OCI-LY7 (cell line): ENCODE measurements at regions not wholly inside any gene's neighbourhood (a gene's known extent, or its start where the extent isn't known, plus 50 kb on each side); places are given as distances from the start of the nearest gene placed in this dataset.

Experiments used
- BruUV-seq: library from RNA; stranded (reverse); fragments of 400-500 nt; replicated peaks from 2 replicates; lab custom pipeline; 2021; lab: Mats Ljungman, UMichigan
- CTCF ChIA-PET: fragments of 300-600 bp; sonication (Branson Sonifier 250); formaldehyde crosslinking; loops from one replicate; lab custom pipeline; 2022; ENCODE audit warnings: antibody characterized with exemption; ENCODE audit not compliant: unreplicated experiment; lab: Charles Lee
- POLR2A ChIA-PET: fragments of 300-600 bp; sonication (Branson Sonifier 250); formaldehyde crosslinking; loops from one replicate; lab custom pipeline; 2022; ENCODE audit warnings: antibody characterized with exemption; lab: Charles Lee
- DNase-seq: peaks from one replicate; pipeline ENCODE4 v3.0.0-alpha.2; 2015; ENCODE audit warnings: low spot score
- H2AFZ ChIP-seq: fragments of 200-600 bp; sonication (generic), shearing (Covaris generic); 2 replicates; pipeline ENCODE4 v1.6.1; 2014; ENCODE audit warnings: mild to moderate bottlenecking, antibody characterized with exemption, low read length, moderate library complexity
- H3K27ac ChIP-seq: fragments of 200-600 bp; sonication (generic); 2 replicates; pipeline ENCODE4 v1.5.1; 2014; ENCODE audit warnings: mixed run types, low read depth, mild to moderate bottlenecking, moderate library complexity, low read length, inconsistent platforms; ENCODE audit not compliant: poor library complexity, severe bottlenecking
- H3K36me3 ChIP-seq: fragments of 200-600 bp; sonication (generic); 2 replicates; pipeline ENCODE4 v1.6.1; 2014; ENCODE audit warnings: mild to moderate bottlenecking, antibody characterized with exemption, low read length, moderate library complexity, mixed read lengths; ENCODE audit not compliant: insufficient read depth
- H3K4me1 ChIP-seq: fragments of 200-600 bp; sonication (generic); 2 replicates; pipeline ENCODE4 v1.5.1; 2014; ENCODE audit warnings: mild to moderate bottlenecking, low read length; ENCODE audit not compliant: insufficient read depth, poor library complexity, severe bottlenecking
- H3K4me2 ChIP-seq: fragments of 200-600 bp; sonication (generic); 2 replicates; pipeline ENCODE4 v1.6.1; 2014; ENCODE audit warnings: mild to moderate bottlenecking, low read length
- H3K4me3 ChIP-seq: fragments of 200-600 bp; sonication (generic); 2 replicates; pipeline ENCODE4 v1.5.1; 2014; ENCODE audit warnings: mild to moderate bottlenecking, low read depth, low read length; ENCODE audit not compliant: poor library complexity, severe bottlenecking
- H3K79me2 ChIP-seq: fragments of 200-600 bp; sonication (generic); 2 replicates; pipeline ENCODE4 v1.6.1; 2016; ENCODE audit warnings: low read depth, mild to moderate bottlenecking, low read length, moderate library complexity, mixed read lengths; ENCODE audit not compliant: insufficient read depth
- H3K9me2 ChIP-seq: fragments of 200-600 bp; sonication (generic); 2 replicates; pipeline ENCODE4 v1.6.1; 2016; ENCODE audit warnings: mild to moderate bottlenecking, low read length, mixed read lengths; ENCODE audit not compliant: insufficient read depth
- H3K9me3 ChIP-seq: fragments of 200-600 bp; sonication (generic); 2 replicates; pipeline ENCODE4 v1.6.1; 2014; ENCODE audit warnings: mild to moderate bottlenecking, mixed run types, low read length, mixed read lengths
- H4K20me1 ChIP-seq: fragments of 200-600 bp; sonication (generic); 2 replicates; pipeline ENCODE4 v1.6.1; 2014; ENCODE audit warnings: mild to moderate bottlenecking, antibody characterized with exemption, low read length, moderate library complexity, mixed read lengths; ENCODE audit not compliant: insufficient read depth
- EZH2phosphoT487 ChIP-seq: fragments of 200-600 bp; sonication (generic); IDR thresholded peaks from 2 replicates; pipeline ENCODE4 v1.6.1; 2018; ENCODE audit warnings: low read depth, borderline replicate concordance, mild to moderate bottlenecking, mixed run types, antibody characterized with exemption, low read length, moderate library complexity, mixed read lengths
- intact Hi-C: fragments of 100-400 bp; cut with micrococcal nuclease; formaldehyde crosslinking; loops from one replicate; pipeline ENCODE4 v1.10.0; 2022; ENCODE audit not compliant: unreplicated experiment
- TF ChIP-seq, protein P1 (sequence below): fragments of 200-600 bp; sonication (generic); conservative IDR thresholded peaks from 2 replicates; pipeline ENCODE4 v1.5.1; 2014; ENCODE audit warnings: mild to moderate bottlenecking, antibody characterized with exemption, low read length, moderate library complexity, mixed read lengths

DNA sequence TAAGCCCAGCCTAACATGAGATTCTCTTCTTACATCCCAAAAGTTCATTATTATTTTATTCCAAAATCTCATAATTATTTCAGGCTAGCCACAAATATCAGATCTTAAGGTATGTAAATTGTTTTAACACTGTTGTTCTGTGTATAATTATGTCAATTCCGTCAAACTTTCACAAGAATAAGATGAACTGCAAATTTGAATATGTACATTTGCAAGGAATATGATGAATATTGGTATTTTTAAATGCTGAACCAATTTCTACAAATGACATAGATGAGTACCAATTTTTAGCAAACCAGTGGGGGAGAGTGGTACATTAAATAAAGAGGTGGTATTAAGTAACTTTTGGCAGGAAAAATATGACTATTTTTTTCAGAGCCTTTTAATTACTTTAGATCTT, 282.3 kb upstream of the MAD2L1 start:
- no peaks in the 10 kb centered on the region for H4K20me1 ChIP-seq
- no TSS peak for BruUV-seq
- no peaks in the 10 kb centered on the region for H3K79me2 ChIP-seq
- TF ChIP-seq EZH2phosphoT487: no peak
- TF ChIP-seq, protein P1, sequence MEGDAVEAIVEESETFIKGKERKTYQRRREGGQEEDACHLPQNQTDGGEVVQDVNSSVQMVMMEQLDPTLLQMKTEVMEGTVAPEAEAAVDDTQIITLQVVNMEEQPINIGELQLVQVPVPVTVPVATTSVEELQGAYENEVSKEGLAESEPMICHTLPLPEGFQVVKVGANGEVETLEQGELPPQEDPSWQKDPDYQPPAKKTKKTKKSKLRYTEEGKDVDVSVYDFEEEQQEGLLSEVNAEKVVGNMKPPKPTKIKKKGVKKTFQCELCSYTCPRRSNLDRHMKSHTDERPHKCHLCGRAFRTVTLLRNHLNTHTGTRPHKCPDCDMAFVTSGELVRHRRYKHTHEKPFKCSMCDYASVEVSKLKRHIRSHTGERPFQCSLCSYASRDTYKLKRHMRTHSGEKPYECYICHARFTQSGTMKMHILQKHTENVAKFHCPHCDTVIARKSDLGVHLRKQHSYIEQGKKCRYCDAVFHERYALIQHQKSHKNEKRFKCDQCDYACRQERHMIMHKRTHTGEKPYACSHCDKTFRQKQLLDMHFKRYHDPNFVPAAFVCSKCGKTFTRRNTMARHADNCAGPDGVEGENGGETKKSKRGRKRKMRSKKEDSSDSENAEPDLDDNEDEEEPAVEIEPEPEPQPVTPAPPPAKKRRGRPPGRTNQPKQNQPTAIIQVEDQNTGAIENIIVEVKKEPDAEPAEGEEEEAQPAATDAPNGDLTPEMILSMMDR: no peak
- intact Hi-C loops: no loop called here
- no peak overlapping the region for H2AFZ ChIP-seq
- H3K4me3 ChIP-seq: no peak overlapping the region
- CTCF ChIA-PET: no interaction called here
- no peaks in the 10 kb centered on the region for H3K9me3 ChIP-seq
- POLR2A ChIA-PET: interaction anchor here (0.8 kb wide), 1 partner anchor 292 kb away, joined by 3 read pairs; no protein-coding TSS in a partner anchor
- H3K27ac ChIP-seq: no peak overlapping the region
- no peaks in the 10 kb centered on the region for H3K4me1 ChIP-seq
- H3K4me2 ChIP-seq: no peak overlapping the region
- H3K9me2 ChIP-seq: no peaks in the 10 kb centered on the region
- no peak for DNase-seq
- H3K36me3 ChIP-seq: no peaks in the 10 kb centered on the region

DNA sequence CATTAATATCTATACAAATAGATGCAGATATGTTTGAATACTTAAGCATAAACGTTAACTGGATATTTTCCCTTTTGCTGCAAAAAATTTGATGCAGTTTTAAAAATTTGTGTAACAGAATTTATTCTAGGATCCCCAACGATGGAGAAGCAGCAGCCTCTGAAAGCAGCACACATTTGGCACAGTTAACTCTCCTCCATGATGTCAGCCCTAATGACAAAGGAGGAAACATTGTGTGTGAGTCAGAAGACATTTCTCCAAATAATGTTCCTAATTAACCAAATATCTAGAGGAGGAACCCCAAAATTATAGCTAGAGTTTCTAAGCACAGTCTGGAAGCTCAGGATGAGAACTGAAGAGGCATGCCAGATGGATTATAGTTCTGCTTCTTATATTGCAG, 281.9 kb upstream of the MAD2L1 start:
- Histone ChIP-seq H3K9me2 (no peaks in the 10 kb centered on the region), H3K4me1 (no peaks in the 10 kb centered on the region), H3K79me2 (no peaks in the 10 kb centered on the region), H3K36me3 (no peaks in the 10 kb centered on the region), H3K4me3 (no peak overlapping the region), H4K20me1 (no peaks in the 10 kb centered on the region), H3K4me2 (no peak overlapping the region), H3K9me3 (no peaks in the 10 kb centered on the region), H3K27ac (no peak overlapping the region), H2AFZ (no peak overlapping the region)
- TF ChIP-seq, protein P1: no peak
- no peak for TF ChIP-seq EZH2phosphoT487
- ChIA-PET CTCF (no interaction called here), POLR2A (no interaction called here)
- BruUV-seq: no TSS peak
- no peak for DNase-seq
- intact Hi-C loops: no loop called here

DNA sequence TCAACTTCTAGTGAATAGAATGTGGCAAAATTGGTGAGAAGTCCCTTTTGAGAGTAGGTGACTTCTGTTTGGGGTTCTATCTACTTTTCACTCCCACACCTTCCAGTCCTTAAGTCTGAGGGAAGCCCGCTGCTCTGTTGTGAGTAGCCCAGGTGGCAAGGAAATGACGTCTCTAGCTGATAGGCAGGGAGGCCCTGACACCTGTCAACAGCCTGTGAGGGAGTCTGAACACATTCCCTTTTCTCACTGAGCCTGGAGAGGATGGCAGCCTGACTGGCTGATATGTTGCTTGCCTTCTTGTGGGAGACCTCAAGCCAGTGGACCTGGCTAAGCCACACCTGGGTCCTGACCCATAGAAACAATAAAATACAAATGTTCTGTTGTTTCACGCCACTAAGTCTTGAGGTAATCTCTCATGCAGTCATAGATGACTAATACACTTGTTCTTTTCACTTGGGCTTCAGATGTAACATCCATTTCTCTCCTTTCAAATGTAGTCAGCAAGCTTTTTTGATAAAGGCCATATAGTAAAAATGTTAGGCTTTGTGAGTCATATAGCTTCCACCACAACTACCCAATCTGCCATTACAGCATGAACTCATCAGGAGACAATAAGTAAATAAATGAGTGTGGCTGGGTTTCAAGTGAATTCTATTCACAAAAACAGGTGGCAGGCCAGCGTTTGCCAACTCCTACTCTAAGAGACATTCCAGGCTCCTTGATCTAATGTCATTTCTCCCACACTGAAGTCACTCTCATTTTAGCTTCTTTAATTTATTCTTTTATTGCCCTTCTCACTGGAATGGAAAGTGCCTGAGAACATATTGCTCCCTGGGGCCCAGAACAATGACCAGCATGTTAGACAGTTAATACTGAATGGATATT, 265.1 kb upstream of the MAD2L1 start:
- Histone ChIP-seq H3K79me2 (no peaks in the 10 kb centered on the region), H2AFZ (no peak overlapping the region), H3K9me3 (no peaks in the 10 kb centered on the region), H4K20me1 (no peaks in the 10 kb centered on the region), H3K4me2 (no peak overlapping the region), H3K4me1 (no peaks in the 10 kb centered on the region), H3K36me3 (no peaks in the 10 kb centered on the region), H3K4me3 (no peak overlapping the region), H3K9me2 (no peaks in the 10 kb centered on the region), H3K27ac (no peak overlapping the region)
- POLR2A ChIA-PET: no interaction called here
- CTCF ChIA-PET: no interaction called here
- TF ChIP-seq, protein P1: no peak
- no peak for TF ChIP-seq EZH2phosphoT487
- BruUV-seq: no TSS peak
- intact Hi-C loops: no loop called here
- no peak for DNase-seq
